Activated T-cell treated with anti-CD3 and anti-CD28 coated beads, Interleukin-2, amount 50 U/mL, for 72 hours (primary cell): ENCODE measurements at regions not wholly inside any gene's neighbourhood (a gene's known extent, or its start where the extent isn't known, plus 50 kb on each side); places are given as distances from the start of the nearest gene placed in this dataset.

Experiments used
- ATAC-seq, 2 donors: fragments of 150-1000 bp; cut with Tn5 transposase; replicated peaks in 1 of 2; 2 replicates each; pipeline ENCODE4 v1.10.0; 2021; ENCODE audit warnings: moderate library complexity in 2 of 2, mild to moderate bottlenecking in 1 of 2
- DNase-seq, 2 donors: peaks; one replicate each; pipeline ENCODE4 v3.0.0; 2021 to 2022; ENCODE audit warnings: mixed read lengths in 1 of 2
- H3K27ac Mint-ChIP-seq: one replicate; pipeline ENCODE4 v1.8.0; 2022; ENCODE audit warnings: mild to moderate bottlenecking, moderate library complexity, mixed read lengths
- H3K27me3 Mint-ChIP-seq: one replicate; pipeline ENCODE4 v1.8.0; 2022; ENCODE audit warnings: low read depth, mixed read lengths
- H3K36me3 Mint-ChIP-seq, 2 donors: one replicate each; pipeline ENCODE4 v1.8.0; 2022; ENCODE audit warnings: mixed read lengths in 2 of 2, mild to moderate bottlenecking in 1 of 2; ENCODE audit not compliant: insufficient read depth in 2 of 2
- H3K4me1 Mint-ChIP-seq: one replicate; pipeline ENCODE4 v1.8.0; 2022; ENCODE audit warnings: low read depth, mixed read lengths
- H3K4me3 Mint-ChIP-seq, 2 donors: one replicate each; pipeline ENCODE4 v1.8.0; 2022; ENCODE audit warnings: mild to moderate bottlenecking in 2 of 2, mixed read lengths in 2 of 2, moderate library complexity in 2 of 2
- H3K9me3 Mint-ChIP-seq, 2 donors: one replicate each; pipeline ENCODE4 v1.8.0; 2022; ENCODE audit warnings: mixed read lengths in 2 of 2

DNA sequence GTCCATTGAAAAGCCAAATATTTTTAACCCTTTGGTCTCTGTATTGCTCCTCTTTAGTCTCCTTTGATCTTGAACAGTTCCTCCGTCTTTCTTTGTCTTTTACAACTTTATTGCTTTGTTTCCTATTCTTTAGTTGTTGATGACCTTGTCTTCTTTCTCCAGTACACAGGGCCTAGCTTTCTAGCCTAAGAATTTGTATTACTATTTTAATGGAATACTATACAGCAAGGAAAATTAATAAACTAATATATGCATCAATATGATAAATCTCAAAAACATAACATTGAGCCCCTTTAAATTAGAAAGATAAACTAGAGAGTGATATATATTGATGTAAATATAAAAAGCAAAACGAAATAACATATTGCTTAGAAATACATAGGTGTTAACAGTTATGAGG, 88.7 kb downstream of the NR1D2 start:
- Mint-ChIP-seq H3K4me3 (no peak overlapping the region), H3K4me1 (no peaks in the 10 kb centered on the region), H3K27ac (no peak overlapping the region), H3K27me3 (peaks cover 4% of the 10 kb centered on the region), H3K9me3 (no peaks in the 10 kb centered on the region), H3K36me3 (no peaks in the 10 kb centered on the region)
- ATAC-seq (no peak), DNase-seq (no peak)

DNA sequence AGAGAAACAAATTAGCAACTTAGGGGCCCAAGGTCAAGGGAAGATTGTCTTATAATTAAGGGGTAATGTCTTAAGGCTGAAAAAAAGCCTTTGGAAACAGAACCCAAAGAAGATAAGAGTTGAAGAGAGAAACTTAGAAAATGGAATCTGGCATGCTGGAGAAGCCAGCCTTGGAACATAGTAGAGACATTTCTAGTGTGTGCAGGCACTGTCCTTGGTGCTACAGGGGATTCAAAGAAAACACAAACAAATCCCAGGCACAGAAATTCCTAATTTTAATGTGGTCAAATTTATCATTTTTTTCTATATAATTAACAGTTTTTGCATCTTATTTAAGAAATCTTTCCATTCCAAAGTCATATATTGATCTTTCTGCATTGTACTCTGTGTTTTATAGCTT, 89.4 kb downstream of the NR1D2 start:
- no peaks in the 10 kb centered on the region for H3K4me1 Mint-ChIP-seq
- H3K36me3 Mint-ChIP-seq: no peaks in the 10 kb centered on the region
- H3K27me3 Mint-ChIP-seq: peaks cover 4% of the 10 kb centered on the region
- ATAC-seq: no peak
- no peak overlapping the region for H3K4me3 Mint-ChIP-seq
- DNase-seq: no peak
- no peaks in the 10 kb centered on the region for H3K9me3 Mint-ChIP-seq
- no peak overlapping the region for H3K27ac Mint-ChIP-seq

DNA sequence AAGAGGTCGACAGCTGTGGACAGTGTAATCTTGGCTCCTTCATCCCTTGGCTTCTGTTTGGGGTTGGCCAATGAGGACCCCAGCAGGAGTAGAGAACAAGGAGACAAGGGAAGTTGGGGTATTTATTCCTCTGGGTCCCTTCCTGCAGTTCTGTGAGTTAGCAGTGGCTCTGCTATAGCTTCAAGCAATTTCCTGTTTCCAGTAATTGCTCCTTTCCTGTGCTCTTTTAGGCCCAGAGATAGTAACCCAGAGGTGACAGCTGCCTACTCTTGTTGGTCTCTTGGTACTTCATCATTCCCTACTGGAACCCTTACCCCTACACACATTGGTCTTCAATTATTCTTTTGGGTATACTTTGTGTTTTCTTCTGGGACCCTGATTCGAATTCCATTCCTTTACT, 92.9 kb downstream of the NR1D2 start:
- H3K9me3 Mint-ChIP-seq: no peaks in the 10 kb centered on the region
- H3K4me3 Mint-ChIP-seq: no peak overlapping the region
- H3K4me1 Mint-ChIP-seq: no peaks in the 10 kb centered on the region
- ATAC-seq (no peak), DNase-seq (no peak)
- peaks cover 4% of the 10 kb centered on the region for H3K27me3 Mint-ChIP-seq
- H3K36me3 Mint-ChIP-seq: no peaks in the 10 kb centered on the region
- no peak overlapping the region for H3K27ac Mint-ChIP-seq

DNA sequence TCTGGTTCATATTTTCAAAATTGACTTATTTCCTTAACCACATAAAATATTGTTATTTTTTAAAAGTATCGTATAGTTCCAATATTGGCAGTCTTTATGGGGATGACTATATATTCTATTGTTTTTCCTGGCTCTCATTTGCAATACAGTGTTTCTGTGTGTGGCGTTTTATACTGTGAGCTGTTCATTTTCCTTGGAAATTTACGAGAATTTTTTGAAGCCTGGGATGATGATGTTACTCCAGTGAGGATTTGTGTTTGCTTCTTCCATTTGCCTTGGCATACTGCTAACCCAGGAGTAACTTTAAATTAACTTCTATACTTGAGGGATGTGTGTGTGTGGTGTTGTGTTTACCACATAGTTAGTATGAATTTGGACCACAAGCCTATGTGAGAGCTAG, 95.2 kb downstream of the NR1D2 start:
- Mint-ChIP-seq H3K36me3 (no peaks in the 10 kb centered on the region), H3K4me3 (no peak overlapping the region), H3K9me3 (peaks cover 0 to 2% of the 10 kb centered on the region in 2 donors), H3K27me3 (peaks cover 4% of the 10 kb centered on the region), H3K27ac (no peak overlapping the region), H3K4me1 (no peaks in the 10 kb centered on the region)
- ATAC-seq (no peak), DNase-seq (no peak)

DNA sequence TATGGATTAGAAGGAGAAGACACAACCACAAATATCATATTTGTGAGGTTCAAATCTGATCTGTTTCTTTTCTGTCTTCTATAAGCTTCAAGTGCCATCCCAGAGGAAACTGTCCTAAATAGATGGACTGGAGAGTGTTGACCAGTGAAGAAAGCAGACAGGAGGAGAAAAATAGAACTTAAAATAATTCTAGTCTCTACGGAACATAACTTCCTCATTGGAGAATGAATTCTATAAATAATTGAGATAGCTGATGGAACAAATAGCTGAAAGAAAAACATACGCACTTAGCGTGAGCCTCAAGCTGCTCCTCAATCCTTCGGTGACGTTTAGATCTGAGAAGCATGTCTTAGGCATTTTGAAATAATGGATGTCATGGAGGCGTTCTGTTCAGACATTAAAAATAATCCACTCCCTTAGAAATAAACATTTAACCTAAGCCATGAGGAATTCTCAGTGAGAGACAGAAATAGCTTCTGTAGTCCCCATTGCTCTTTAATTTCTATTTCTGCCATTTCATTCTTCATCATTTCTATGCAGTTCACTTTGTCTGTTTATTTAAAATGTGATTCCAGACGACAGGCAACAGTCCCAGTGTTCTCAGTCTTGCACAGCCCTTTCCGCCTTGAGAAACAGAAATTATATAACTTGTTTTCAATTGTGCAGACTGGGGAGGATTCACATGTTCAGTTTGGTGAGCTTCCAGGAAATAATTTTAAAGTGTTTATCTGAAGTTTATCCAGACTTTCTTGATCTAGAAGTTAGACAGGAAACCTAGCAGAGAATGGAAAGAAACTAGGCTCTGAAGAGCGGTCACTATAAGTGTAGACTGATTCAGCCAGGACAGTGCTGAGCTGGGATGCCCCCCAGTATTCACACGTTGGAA, 97.3 kb downstream of the NR1D2 start:
- no peak for ATAC-seq
- Mint-ChIP-seq H3K27ac (no peak overlapping the region), H3K27me3 (no peaks in the 10 kb centered on the region), H3K9me3 (peaks cover 0 to 2% of the 10 kb centered on the region in 2 donors), H3K4me3 (no peak overlapping the region), H3K4me1 (no peaks in the 10 kb centered on the region), H3K36me3 (no peaks in the 10 kb centered on the region)
- no peak for DNase-seq

DNA sequence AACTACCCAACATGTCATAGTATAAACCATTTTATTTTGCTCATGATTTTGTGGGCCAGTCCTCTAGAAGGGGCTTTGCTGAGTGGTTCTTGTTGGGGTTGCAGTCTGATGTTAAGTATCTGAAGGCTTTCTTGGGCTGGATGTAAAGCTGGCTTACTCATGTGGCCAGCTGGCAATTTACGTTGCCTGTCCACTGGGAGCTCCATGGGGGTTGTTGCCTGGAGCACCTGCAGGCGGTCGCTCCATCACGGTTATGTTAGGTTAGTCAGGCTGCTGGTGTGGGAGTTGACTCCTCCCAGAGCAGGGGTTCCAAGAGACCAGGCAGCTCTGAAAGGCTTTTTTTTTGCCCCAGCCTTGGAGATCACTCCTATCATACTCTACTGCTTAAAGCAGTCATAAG, 98.1 kb downstream of the NR1D2 start:
- Mint-ChIP-seq H3K9me3 (peaks cover 0 to 2% of the 10 kb centered on the region in 2 donors), H3K36me3 (no peaks in the 10 kb centered on the region), H3K4me3 (no peak overlapping the region), H3K27me3 (no peaks in the 10 kb centered on the region), H3K27ac (no peak overlapping the region), H3K4me1 (peaks cover 6% of the 10 kb centered on the region)
- ATAC-seq: no peak
- no peak for DNase-seq

DNA sequence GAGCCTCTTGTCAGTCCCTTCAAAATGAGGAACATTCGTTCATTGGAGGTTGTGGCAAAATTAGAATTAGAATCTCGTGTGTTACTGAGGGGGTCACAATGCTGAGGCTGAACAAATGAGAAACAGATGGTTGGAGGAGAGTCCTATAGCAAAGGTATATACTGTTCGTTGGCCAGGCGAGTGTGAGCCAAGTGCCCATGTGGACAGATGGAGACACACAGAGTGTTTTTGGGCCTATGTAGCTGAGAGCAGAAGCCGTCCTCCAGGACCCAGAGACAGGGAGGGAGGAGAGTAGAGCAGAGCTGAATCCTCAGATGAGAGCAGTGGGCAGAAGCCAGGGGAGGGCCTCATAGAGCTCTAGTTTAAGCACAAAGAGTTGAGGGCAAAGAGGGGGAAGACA, 98.9 kb downstream of the NR1D2 start:
- Mint-ChIP-seq H3K4me3 (no peak overlapping the region), H3K4me1 (peaks cover 8% of the 10 kb centered on the region), H3K27ac (no peak overlapping the region), H3K9me3 (peaks cover 0 to 2% of the 10 kb centered on the region in 2 donors), H3K36me3 (no peaks in the 10 kb centered on the region), H3K27me3 (no peaks in the 10 kb centered on the region)
- DNase-seq (no peak), ATAC-seq (no peak)

DNA sequence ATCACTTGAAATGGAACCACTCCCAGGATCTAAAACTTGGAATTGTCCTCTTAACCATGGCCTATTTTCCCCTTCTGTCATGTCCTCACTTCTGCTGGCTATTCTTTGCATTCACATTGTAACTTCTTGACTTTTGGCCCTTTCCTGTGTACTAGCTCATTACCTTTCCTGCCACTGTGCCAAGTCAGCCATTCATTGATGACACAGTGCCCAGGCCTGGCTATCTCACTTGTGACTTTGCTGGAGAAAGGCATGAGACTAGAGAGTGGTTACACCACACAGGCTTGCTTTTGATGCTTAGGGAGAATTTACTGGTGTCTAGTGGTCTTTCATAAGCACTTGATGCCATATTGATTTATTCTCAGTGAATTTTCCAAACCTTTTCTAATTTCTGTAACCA, 101.1 kb downstream of the NR1D2 start:
- Mint-ChIP-seq H3K4me1 (peaks cover 8% of the 10 kb centered on the region), H3K9me3 (peaks cover 0 to 2% of the 10 kb centered on the region in 2 donors), H3K27ac (no peak overlapping the region), H3K27me3 (no peaks in the 10 kb centered on the region), H3K4me3 (no peak overlapping the region), H3K36me3 (no peaks in the 10 kb centered on the region)
- DNase-seq: no peak
- ATAC-seq: no peak

DNA sequence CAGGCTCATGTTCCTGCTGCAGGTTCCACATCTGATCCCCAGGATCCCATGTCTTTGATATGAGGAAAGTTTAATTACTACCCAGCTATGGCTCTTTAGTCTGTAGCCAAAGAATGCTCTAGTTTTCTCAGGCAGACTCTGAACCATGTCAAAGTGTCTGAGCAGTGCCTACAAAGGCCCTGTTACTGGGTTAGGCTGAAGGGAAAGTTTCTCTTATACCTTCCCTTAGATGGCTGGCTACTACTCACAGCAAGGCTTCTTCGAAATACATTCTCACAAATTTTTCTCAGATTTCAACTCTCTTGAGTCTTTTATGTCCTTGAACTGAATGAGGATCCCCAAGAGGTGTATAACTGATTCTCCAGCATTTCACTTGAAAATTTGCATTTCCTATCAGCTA, 102.4 kb downstream of the NR1D2 start:
- Mint-ChIP-seq H3K9me3 (peaks cover 0 to 2% of the 10 kb centered on the region in 2 donors), H3K27me3 (no peaks in the 10 kb centered on the region), H3K4me3 (no peak overlapping the region), H3K27ac (no peak overlapping the region), H3K4me1 (peaks cover 8% of the 10 kb centered on the region), H3K36me3 (no peaks in the 10 kb centered on the region)
- peak; percentile 3 to 29 for ATAC-seq
- DNase-seq: no peak

DNA sequence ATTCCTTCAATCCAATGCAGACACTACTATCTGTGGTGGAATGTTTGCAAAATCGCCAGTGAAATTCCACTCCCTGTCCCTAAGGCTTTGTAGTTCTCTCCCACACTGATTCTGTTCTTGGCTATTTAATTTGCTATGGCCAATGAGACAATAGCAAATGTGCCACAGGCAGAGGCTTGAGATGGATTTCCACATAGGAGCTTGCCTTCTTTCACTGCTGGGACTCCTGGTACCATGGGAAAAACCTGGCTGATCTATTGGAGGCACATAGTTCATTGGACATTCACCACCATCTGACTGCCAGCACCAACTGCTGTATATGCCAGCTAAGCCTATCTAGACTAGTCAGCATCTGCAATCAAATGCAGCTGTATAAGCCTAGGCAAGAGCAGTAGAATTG, 103.8 kb downstream of the NR1D2 start:
- no peak overlapping the region for H3K4me3 Mint-ChIP-seq
- H3K27ac Mint-ChIP-seq: no peak overlapping the region
- ATAC-seq: no peak
- no peaks in the 10 kb centered on the region for H3K27me3 Mint-ChIP-seq
- H3K36me3 Mint-ChIP-seq: no peaks in the 10 kb centered on the region
- peaks cover 8% of the 10 kb centered on the region for H3K4me1 Mint-ChIP-seq
- no peak for DNase-seq
- peaks cover 0 to under 1% of the 10 kb centered on the region in 2 donors for H3K9me3 Mint-ChIP-seq

DNA sequence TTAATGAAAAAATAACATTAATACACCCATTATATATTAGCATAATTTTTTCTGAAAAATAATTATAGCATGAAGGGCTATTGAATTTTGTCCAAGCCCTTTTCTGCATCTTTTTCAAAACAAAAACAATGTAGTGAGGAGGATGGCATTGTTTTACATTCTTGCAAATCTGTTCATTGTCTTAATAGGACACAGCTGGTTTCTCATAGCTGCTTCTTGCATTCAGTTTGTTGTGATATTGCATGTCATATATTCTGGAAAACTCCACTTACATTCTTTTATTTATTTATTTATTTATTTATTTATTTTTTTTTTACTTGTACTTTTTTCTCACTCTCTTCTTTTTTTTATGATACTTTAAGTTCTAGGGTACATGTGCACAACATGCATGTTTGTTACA, 107.4 kb downstream of the NR1D2 start:
- ATAC-seq: no peak
- Mint-ChIP-seq H3K27ac (no peak overlapping the region), H3K27me3 (peaks cover 9% of the 10 kb centered on the region), H3K9me3 (no peaks in the 10 kb centered on the region), H3K4me1 (peaks cover 8% of the 10 kb centered on the region), H3K4me3 (no peak overlapping the region), H3K36me3 (no peaks in the 10 kb centered on the region)
- DNase-seq: no peak

DNA sequence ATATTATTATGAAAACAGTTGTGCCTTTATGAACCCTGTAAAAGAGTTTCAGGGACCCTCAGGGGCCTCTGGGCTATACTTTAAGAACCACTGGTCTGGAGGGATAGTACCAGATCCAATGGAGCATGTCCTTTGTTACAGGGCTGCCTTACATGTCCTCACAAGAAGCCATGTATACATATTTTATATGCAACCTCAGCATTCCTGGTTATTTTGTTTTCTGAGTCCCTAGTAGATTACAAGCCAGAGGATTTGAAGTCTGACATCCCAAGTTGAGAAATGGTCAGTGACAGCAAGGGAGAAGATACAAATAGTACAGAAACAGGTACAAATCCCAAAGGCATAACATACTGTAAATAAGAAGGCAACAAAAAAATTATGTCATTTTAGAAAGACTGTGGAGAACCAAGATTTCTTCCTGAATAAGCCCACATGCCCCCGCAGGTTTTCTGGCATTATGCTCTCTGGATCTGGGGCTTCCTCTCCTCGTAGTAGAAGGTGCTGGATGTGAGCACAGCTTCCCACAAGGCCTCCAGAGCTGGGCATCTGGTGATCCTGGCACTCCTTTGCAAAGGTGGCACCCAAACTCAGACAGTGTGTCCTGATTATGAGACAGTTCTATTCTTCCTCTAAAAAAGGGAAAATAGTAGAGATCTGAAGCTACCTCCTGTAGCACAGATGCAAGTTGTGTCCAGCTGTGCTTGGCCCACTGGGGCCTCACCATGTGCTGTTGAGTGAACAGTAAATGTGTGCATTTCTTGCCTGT, 114.0 kb downstream of the NR1D2 start:
- H3K36me3 Mint-ChIP-seq: no peaks in the 10 kb centered on the region
- peaks cover 0 to 1% of the 10 kb centered on the region in 2 donors for H3K9me3 Mint-ChIP-seq
- H3K27me3 Mint-ChIP-seq: peaks cover 21% of the 10 kb centered on the region
- ATAC-seq (no peak), DNase-seq (no peak)
- H3K4me1 Mint-ChIP-seq: no peaks in the 10 kb centered on the region
- no peak overlapping the region for H3K27ac Mint-ChIP-seq
- H3K4me3 Mint-ChIP-seq: no peak overlapping the region

DNA sequence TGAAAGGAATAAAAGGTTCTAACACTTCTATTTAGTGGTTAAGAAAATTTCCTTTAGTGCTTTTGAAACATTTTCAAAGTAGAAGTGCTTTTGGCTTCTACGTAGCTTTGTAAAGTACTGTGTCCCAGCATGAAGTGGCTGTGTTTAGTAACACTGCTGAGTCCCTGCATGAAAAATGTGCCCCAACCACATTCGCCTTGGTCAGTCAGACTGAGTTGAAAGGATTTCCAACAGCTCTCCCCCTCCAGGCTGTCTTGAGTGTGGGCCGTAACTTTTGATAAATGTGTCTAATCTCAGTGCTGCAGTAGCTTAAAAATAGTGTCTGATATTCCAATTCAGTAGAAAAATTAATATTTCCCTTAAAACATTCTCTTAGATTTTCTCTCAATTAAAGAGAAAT, 115.0 kb downstream of the NR1D2 start:
- H3K27ac Mint-ChIP-seq: no peak overlapping the region
- peaks cover 0 to 1% of the 10 kb centered on the region in 2 donors for H3K9me3 Mint-ChIP-seq
- H3K27me3 Mint-ChIP-seq: peaks cover 21% of the 10 kb centered on the region
- H3K4me1 Mint-ChIP-seq: no peaks in the 10 kb centered on the region
- no peak for DNase-seq
- no peaks in the 10 kb centered on the region for H3K36me3 Mint-ChIP-seq
- no peak for ATAC-seq
- no peak overlapping the region for H3K4me3 Mint-ChIP-seq
